ENCODE measurements at regions not wholly inside any gene's neighbourhood (a gene's known extent, or its start where the extent isn't known, plus 50 kb on each side); places are given as distances from the start of the nearest gene placed in this dataset.

- TF ChIP-seq CTCF (conservative IDR thresholded peaks at IDR 0.05), result no peak
- Mint-ChIP-seq H3K36me3 (no peaks in the 10 kb centered on the region), H3K27ac (no peak overlapping the region), H3K9me3 (no peaks in the 10 kb centered on the region), H3K4me3 (no peak overlapping the region), H3K27me3 (peaks cover 2% of the 10 kb centered on the region), H3K4me1 (ENCODE audit: unreplicated experiment) (peaks cover 10% of the 10 kb centered on the region)
- no peak for DNase-seq (ENCODE audit: extremely low spot score, unreplicated experiment)
These were observed 121.4 kb upstream of the PDE5A start for GRCh38 chr4:119750048-119750447.

GRCh38 chr4:119748853-119749252 is 120.2 kb upstream of the PDE5A start:
- Mint-ChIP-seq H3K9me3 (no peaks in the 10 kb centered on the region), H3K36me3 (no peaks in the 10 kb centered on the region), H3K4me1 (ENCODE audit: unreplicated experiment) (peaks cover 12% of the 10 kb centered on the region), H3K4me3 (no peak overlapping the region), H3K27me3 (peaks cover 3% of the 10 kb centered on the region), H3K27ac (no peak overlapping the region)
- TF ChIP-seq CTCF (conservative IDR thresholded peaks at IDR 0.05), result no peak
- no peak for DNase-seq (ENCODE audit: extremely low spot score, unreplicated experiment)

GRCh38 chr4:119746951-119747350 is 118.3 kb upstream of the PDE5A start:
- Mint-ChIP-seq H3K27me3 (peaks cover 3% of the 10 kb centered on the region), H3K27ac (no peak overlapping the region), H3K9me3 (no peaks in the 10 kb centered on the region), H3K4me1 (ENCODE audit: unreplicated experiment) (peaks cover 13% of the 10 kb centered on the region), H3K36me3 (no peaks in the 10 kb centered on the region), H3K4me3 (no peak overlapping the region)
- no peak for DNase-seq (ENCODE audit: extremely low spot score, unreplicated experiment)
- TF ChIP-seq CTCF (conservative IDR thresholded peaks at IDR 0.05), result no peak

- H3K4me1 Mint-ChIP-seq (ENCODE audit: unreplicated experiment), result peaks cover 13% of the 10 kb centered on the region
- H3K27ac Mint-ChIP-seq, result no peak overlapping the region
- no peak overlapping the region for H3K4me3 Mint-ChIP-seq
- DNase-seq (ENCODE audit: extremely low spot score, unreplicated experiment), result no peak
- no peaks in the 10 kb centered on the region for H3K36me3 Mint-ChIP-seq
- H3K27me3 Mint-ChIP-seq, result peaks cover 3% of the 10 kb centered on the region
- no peak for TF ChIP-seq CTCF (conservative IDR thresholded peaks at IDR 0.05)
- no peaks in the 10 kb centered on the region for H3K9me3 Mint-ChIP-seq
These were observed 116.7 kb upstream of the PDE5A start for GRCh38 chr4:119745351-119745750.

GRCh38 chr4:119744580-119744979 is 116.0 kb upstream of the PDE5A start:
- peaks cover 20% of the 10 kb centered on the region for H3K4me1 Mint-ChIP-seq (ENCODE audit: unreplicated experiment)
- no peak for TF ChIP-seq CTCF (conservative IDR thresholded peaks at IDR 0.05)
- H3K36me3 Mint-ChIP-seq, result no peaks in the 10 kb centered on the region
- DNase-seq (ENCODE audit: extremely low spot score, unreplicated experiment), result no peak
- peaks cover 3% of the 10 kb centered on the region for H3K27me3 Mint-ChIP-seq
- H3K4me3 Mint-ChIP-seq, result no peak overlapping the region
- H3K27ac Mint-ChIP-seq, result no peak overlapping the region
- no peaks in the 10 kb centered on the region for H3K9me3 Mint-ChIP-seq

GRCh38 chr4:119743644-119744043 is 115.0 kb upstream of the PDE5A start:
- no peak for TF ChIP-seq CTCF (conservative IDR thresholded peaks at IDR 0.05)
- H3K27me3 Mint-ChIP-seq, result peaks cover 3% of the 10 kb centered on the region

More at GRCh38 chr4:119743644-119744043, 115.0 kb upstream of the PDE5A start:
- Mint-ChIP-seq H3K4me3 (peak overlapping the region; percentile 13), H3K36me3 (no peaks in the 10 kb centered on the region), H3K27ac (no peak overlapping the region), H3K4me1 (ENCODE audit: unreplicated experiment) (peaks cover 19% of the 10 kb centered on the region), H3K9me3 (no peaks in the 10 kb centered on the region)
- DNase-seq (ENCODE audit: extremely low spot score, unreplicated experiment), result no peak

Data from type B pancreatic cell (in vitro differentiated cells).